H4 (cell line): ENCODE measurements at regions not wholly inside any gene's neighbourhood (a gene's known extent, or its start where the extent isn't known, plus 50 kb on each side); places are given as distances from the start of the nearest gene placed in this dataset.
"Not testable (repeated sequence)": the region's sequence is repeated elsewhere in the genome, so short reads cannot be mapped to it uniquely, and the experiment has no call there.

ENCODE experiments used
- DNase-seq: peaks from one replicate; pipeline ENCODE4 v3.0.0-alpha.2; 2015; ENCODE audit warnings: low spot score

DNA sequence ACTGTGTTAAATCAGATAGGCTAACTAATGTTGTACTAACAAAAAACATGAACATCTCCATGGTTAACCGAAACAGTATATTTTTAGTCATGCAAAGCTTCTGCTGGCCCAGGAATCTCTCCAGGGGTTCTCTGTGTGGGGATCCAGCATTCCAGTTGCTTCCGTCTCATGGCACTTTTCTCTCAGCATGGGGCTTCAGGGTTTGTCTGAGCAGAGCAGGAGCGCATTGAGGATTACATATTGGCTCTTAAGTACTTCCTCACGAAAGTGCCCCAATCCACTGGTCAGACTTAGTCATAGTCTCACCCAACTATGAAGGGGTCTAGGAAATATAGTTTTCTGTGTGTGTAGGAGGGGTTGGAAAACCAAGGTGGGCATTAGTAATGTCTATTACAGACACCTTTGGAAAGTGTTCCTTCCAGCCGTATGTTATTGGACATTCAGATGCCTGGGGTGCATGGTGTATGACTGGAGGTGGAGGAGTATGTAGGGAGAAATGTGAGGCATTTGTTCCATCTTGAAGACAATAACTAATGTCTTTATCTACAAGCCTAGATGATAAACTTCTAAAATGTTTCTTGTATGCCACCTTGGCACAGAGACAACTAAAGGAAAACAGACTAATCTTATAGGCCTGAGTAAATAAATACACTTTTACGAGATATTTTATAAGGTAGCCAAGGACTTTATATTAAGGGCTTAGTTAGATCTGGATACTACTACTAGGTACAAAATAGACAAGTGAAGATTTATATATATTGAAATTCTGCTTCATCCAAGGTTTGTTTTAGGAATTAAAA is 123.8 kb upstream of the ZEB2 start:
- no peak for DNase-seq

- no peak for DNase-seq
Measured at GRCh38 chr2:144642856-144643255, 122.9 kb upstream of the ZEB2 start.

GRCh38 chr2:144642131-144642530 is 122.2 kb upstream of the ZEB2 start:
- DNase-seq, result no peak

- DNase-seq, result not testable (repeated sequence)
Measured at GRCh38 chr2:144638250-144638649, 118.3 kb upstream of the ZEB2 start.

- not testable (repeated sequence) for DNase-seq
Measured at GRCh38 chr2:144636860-144637259, 116.9 kb upstream of the ZEB2 start.

- DNase-seq, result no peak
Measured at GRCh38 chr2:144632809-144633208, 112.9 kb upstream of the ZEB2 start.

- no peak for DNase-seq
Measured at GRCh38 chr2:144631636-144632035, 111.7 kb upstream of the ZEB2 start.

DNA sequence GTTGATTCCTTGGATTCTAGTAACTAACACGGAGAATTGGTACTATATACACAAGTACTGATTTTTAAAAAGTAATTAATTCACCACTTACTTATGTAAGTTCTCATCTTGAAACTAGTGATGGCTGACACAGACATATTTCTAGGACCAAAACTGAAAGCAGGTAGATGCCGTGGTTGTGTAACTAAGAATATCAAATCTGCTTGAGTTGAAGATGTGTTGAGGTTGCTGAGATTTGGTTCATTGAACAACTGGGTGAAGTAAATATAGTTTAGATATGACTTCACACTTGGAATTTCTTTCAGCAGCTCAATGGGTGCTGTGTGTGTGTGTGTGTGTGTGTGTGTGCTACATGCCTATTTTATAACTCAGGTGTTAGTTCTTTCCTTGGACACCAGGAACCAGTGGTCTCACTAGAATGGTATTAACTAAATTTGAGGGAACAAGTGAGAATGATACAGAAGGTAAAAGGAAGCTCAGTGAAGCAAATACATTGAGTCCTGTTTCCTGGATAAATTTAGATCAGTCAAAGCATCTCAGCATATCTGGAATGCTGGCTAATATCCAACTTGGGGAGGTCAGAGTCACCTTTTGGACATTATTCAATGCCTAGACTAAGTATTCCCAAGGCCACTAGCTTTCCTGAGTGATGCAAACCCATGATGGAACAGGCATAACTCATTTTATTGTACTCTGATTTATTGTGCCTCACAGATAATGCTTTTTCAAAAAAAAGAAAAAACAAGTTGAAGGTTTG is 110.7 kb upstream of the ZEB2 start:
- DNase-seq, result no peak

GRCh38 chr2:144629935-144630334 is 110.0 kb upstream of the ZEB2 start:
- no peak for DNase-seq

DNA sequence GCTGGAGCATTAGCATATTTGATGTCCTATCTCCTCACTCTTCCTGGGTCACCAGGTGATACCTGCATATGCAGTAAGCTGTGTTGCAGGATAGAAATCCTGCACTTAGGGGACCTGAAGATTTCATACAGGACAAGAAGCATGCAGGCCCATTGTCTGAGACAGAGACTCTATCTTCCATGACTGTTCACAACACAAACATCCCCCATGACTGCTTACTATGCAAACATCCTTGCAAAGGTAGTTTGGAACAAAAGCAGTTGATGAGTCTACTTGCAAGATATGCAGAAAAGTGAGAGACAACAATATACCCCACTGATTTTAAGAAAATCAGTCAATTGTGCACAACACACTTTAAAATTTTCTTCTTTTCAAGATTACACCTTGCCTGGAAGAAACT is 108.6 kb upstream of the ZEB2 start:
- no peak for DNase-seq

DNA sequence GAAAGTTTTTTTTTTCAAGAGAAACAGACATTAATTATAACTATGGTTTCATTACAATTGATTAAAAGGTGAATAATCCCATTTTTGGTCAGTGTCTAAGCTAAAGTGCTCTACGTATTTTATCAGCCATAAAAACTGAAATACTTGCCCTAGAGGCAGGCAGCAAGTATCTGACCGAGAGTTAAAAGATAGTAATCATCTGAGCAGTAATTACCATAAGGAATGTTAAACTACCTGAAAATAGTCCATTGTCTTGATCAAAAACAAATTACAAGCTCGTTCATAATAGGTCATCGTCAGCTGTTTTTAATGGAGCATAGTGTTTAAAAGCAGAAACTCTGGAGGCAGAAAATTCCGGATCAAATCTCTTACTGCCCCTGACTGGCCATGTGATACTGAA is 105.7 kb upstream of the ZEB2 start:
- DNase-seq, result no peak

DNA sequence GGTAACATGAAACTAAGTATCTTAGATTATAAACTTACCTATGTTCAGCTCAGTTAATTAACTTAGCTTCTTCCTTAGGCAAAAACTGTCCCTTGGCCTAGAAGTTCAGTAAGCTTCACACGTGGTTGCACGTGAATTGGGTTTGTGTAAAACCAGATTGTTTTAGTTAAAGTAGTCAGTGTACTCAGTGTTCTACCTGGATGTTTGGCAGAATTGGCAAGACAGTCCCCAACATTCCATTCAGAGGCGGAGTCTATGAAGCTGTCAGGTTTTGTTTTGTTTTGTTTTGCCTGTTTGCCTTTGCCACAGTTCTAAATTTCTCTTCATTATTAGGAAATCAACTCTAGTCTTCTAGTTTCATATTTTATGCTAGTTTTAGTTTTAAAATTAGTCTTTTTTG is 105.3 kb upstream of the ZEB2 start:
- DNase-seq, result no peak

DNA sequence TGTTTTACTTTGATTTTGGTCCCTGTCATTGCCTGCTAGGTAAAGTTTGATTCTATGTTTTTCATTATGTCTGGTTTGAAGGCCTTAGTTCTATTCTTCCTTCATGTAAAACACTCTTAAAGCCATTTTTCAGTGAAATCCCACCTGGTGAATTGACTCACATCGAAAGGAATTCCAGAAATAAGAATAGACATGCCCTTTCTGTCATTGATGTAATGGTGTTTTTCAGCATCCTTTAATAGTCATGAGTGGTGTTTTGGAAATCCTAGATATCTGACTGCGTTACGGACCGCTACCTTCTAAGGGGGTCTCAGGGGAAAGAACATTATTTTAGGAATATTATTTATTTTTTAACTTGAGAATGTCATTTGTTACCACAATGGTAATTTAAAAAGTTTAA is 104.5 kb upstream of the ZEB2 start:
- no peak for DNase-seq

GRCh38 chr2:144622373-144622772 is 102.5 kb upstream of the ZEB2 start:
- not testable (repeated sequence) for DNase-seq

GRCh38 chr2:144621266-144621665 is 101.3 kb upstream of the ZEB2 start:
- no peak for DNase-seq

GRCh38 chr2:144619760-144620159 is 99.8 kb upstream of the ZEB2 start:
- no peak for DNase-seq

DNA sequence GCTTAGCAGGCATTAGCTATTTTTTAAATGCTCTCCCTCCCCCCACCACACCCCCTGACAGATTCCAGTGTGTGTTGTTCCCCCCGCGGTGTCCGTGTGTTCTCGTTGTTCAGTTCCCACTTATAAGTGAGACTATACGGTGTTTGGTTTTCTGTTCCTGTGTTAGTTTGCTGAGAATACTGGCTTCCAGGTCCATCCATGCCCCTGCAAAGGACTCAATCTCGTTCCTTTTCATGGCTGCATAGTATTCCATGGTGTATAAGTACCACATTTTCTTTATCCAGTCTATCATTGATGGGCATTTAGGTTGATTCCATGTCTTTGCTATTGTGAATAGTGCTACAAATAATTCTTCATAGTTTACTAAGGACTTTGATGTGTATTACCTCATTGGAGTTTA is 97.3 kb upstream of the ZEB2 start:
- not testable (repeated sequence) for DNase-seq

DNA sequence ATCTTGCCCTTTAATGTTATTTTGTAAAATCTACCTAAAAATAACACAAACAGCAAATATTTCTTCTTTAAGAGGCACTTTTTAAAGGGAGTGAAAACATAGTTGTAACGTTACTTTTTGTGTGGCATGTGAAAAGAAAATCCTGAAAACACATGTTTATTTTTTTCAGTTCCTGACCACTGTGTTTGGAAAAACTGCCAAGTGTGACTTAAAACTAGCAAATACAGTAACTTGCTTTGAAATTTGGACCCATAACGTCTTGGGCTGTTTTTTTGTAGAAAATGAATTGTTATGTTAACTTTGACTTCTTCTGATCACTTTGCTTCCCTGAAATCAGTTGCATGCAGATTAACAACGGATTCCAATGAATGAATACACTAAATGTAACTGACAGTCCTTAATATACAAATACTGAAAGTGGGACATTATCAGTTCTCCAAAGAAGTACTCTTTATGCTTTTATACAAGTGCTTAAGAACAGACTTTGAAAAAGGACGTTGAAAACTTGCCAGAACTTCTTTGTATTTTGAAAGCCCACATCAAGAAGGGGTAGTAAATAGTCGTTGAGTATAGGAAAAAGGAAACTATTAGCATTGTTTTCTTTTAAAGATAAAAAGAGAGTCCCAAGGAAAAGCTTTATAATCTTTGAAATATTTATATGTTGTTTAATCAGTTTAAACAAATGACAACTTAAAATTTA is 96.1 kb upstream of the ZEB2 start:
- DNase-seq, result no peak

DNA sequence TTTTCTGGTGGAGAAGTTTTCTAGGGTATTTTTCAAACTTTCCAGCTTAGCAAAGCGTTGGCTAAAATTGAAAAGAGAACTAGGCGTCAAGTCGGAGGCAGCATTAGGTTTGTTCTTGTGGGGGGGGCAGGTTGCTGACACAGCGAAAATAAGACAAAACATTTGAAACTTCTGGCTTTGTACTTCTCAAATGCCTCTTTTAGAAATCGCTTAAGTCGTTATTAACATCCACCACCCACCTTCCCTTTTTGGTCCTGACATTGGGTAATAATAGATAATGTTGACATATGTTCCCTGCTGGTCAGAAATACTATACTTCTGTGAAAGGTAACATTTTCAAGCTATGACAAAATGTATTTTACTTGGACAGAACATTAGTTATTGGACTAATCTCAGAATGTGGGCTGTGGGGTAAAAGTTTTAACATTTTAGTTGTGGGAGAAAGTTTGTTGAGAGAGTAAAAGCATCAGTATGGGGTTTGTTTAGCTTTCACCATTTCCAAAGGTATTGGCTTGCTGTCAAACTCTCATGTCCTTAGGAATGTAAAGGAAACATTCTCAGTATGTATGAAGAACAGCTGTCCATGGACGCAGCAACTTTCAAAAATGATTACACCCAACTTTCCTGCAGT is 88.1 kb upstream of the ZEB2 start:
- DNase-seq, result no peak

- DNase-seq, result no peak
Measured at GRCh38 chr2:144607099-144607498, 87.2 kb upstream of the ZEB2 start.

DNA sequence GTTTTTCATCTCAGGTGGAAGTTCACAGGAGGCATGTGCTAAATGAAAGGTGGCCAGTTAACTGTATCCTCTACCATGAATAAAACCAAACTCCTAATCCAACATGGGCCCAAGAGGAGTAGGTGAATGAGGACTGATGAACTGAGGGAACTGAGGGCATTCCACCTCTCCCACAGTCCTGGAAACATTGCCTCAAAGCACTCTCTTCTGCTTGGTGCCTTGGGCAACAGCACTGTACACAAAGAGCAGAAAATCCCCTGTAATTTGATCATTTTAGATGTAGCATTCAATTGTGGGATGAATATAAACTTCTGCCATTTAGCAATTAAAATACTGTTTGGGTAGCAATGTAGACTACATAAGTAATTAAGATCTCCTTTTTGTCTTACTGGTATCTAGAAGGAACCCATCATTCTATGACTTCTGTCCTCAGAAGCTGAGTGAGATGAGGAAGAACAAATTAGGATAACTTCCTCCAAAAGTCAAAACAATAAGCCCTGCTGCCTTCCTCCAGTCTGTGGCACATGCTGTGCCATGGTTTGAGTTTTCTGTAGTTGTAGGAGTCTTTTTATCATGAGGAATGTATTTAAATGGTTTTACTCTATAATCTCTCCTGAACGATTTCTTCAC is 86.7 kb upstream of the ZEB2 start:
- DNase-seq, result no peak
